GM12878 (cell line): ENCODE measurements at regions not wholly inside any gene's neighbourhood (a gene's known extent, or its start where the extent isn't known, plus 50 kb on each side); places are given as distances from the start of the nearest gene placed in this dataset.

Experiments used
- POLR2A ChIP-seq: IDR thresholded peaks from 2 replicates; pipeline ENCODE4 v1.6.1; 2011; ENCODE audit warnings: low read depth, mild to moderate bottlenecking, low read length
- SP1 ChIP-seq: IDR thresholded peaks from one replicate; pipeline ENCODE4 v1.6.1; 2011; ENCODE audit warnings: low read depth, low read length
- TF ChIP-seq, protein P1 (sequence below), 3 experiments: IDR thresholded peaks in 2 of 3; conservative IDR thresholded peaks in 1 of 3; 2 replicates each; pipeline ENCODE4 v1.5.1; 2011; ENCODE audit warnings: low read depth in 3 of 3, low read length in 3 of 3, mild to moderate bottlenecking in 3 of 3, control low read depth in 2 of 3, moderate library complexity in 2 of 3, inconsistent platforms in 1 of 3, mixed read lengths in 1 of 3; ENCODE audit not compliant: control insufficient read depth in 2 of 3, insufficient read depth in 1 of 3; ENCODE audit errors: extremely low read depth in 1 of 3

- TF ChIP-seq POLR2A (no peak), SP1 (no peak)
- TF ChIP-seq, protein P1, sequence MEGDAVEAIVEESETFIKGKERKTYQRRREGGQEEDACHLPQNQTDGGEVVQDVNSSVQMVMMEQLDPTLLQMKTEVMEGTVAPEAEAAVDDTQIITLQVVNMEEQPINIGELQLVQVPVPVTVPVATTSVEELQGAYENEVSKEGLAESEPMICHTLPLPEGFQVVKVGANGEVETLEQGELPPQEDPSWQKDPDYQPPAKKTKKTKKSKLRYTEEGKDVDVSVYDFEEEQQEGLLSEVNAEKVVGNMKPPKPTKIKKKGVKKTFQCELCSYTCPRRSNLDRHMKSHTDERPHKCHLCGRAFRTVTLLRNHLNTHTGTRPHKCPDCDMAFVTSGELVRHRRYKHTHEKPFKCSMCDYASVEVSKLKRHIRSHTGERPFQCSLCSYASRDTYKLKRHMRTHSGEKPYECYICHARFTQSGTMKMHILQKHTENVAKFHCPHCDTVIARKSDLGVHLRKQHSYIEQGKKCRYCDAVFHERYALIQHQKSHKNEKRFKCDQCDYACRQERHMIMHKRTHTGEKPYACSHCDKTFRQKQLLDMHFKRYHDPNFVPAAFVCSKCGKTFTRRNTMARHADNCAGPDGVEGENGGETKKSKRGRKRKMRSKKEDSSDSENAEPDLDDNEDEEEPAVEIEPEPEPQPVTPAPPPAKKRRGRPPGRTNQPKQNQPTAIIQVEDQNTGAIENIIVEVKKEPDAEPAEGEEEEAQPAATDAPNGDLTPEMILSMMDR (IDR thresholded peaks at IDR 0.05 in 2 of 3, conservative IDR thresholded peaks at IDR 0.05 in 1 of 3; ENCODE audit: control insufficient read depth in 2 of 3, extremely low read depth in 1 of 3, insufficient read depth in 1 of 3, low read depth in 3 of 3, low read length in 3 of 3) = no peak
Observed at GRCh38 chr9:108241384-108242073, 614.3 kb downstream of the ACTL7B start.
